SK-N-MC (cell line): ENCODE measurements at regions not wholly inside any gene's neighbourhood (a gene's known extent, or its start where the extent isn't known, plus 50 kb on each side); places are given as distances from the start of the nearest gene placed in this dataset.

Experiments
- EZH2 ChIP-seq: fragments of 200-600 bp; sonication (generic); IDR thresholded peaks from one replicate; pipeline ENCODE4 v1.6.1; 2017; ENCODE audit warnings: antibody characterized with exemption
- FOXP2 ChIP-seq: optimal IDR thresholded peaks from 2 replicates; pipeline ENCODE3; 2011; ENCODE audit warnings: mild to moderate bottlenecking, moderate library complexity; ENCODE audit not compliant: insufficient read depth; ENCODE audit errors: extremely low read length, control extremely low read depth
- POLR2AphosphoS5 ChIP-seq: IDR thresholded peaks from 2 replicates; pipeline ENCODE4 v1.6.1; 2012; ENCODE audit warnings: mild to moderate bottlenecking, low read depth, low read length, borderline replicate concordance

- TF ChIP-seq FOXP2 (no peak), POLR2AphosphoS5 (no peak), EZH2 (no peak)
Observed at GRCh38 chr2:125296742-125297141, 1271.7 kb downstream of the CNTNAP5 start.
